Epidermal melanocyte (primary cell): ENCODE measurements at regions not wholly inside any gene's neighbourhood (a gene's known extent, or its start where the extent isn't known, plus 50 kb on each side); places are given as distances from the start of the nearest gene placed in this dataset.

Source experiments
- DNase-seq: peaks from one replicate; pipeline ENCODE4 v3.0.0; 2011; ENCODE audit warnings: low spot score; ENCODE audit not compliant: insufficient read length

- no peak for DNase-seq
These were observed 76.1 kb downstream of the PAX1 start for GRCh38 chr20:21781446-21782075.

- no peak for DNase-seq
These were observed 75.1 kb downstream of the PAX1 start for GRCh38 chr20:21780528-21780927.
